ENCODE measurements at regions not wholly inside any gene's neighbourhood (a gene's known extent, or its start where the extent isn't known, plus 50 kb on each side); places are given as distances from the start of the nearest gene placed in this dataset.

GRCh38 chr14:97791906-97792305, 994.7 kb downstream of the VRK1 start:
- no peaks in the 10 kb centered on the region for H3K9me3 ChIP-seq (ENCODE audit: severe bottlenecking)
- H3K27ac ChIP-seq (ENCODE audit: poor library complexity, severe bottlenecking) = no peak overlapping the region
- no peaks in the 10 kb centered on the region for H3K36me3 ChIP-seq (ENCODE audit: low read depth)
- ATAC-seq (ENCODE audit: low read depth) (no peak), DNase-seq (ENCODE audit: low spot score) (no peak)
- no peaks in the 10 kb centered on the region for H3K4me1 ChIP-seq (ENCODE audit: insufficient read depth, poor library complexity, severe bottlenecking)
- H3K27me3 ChIP-seq (ENCODE audit: insufficient read depth, poor library complexity, severe bottlenecking) = no peaks in the 10 kb centered on the region
- no peak for TF ChIP-seq CTCF (IDR thresholded peaks at IDR 0.05; ENCODE audit: poor library complexity, severe bottlenecking)
- H3K4me3 ChIP-seq (ENCODE audit: severe bottlenecking) = no peak overlapping the region

- Histone ChIP-seq H3K27me3 (ENCODE audit: insufficient read depth, poor library complexity, severe bottlenecking) (no peaks in the 10 kb centered on the region), H3K27ac (ENCODE audit: poor library complexity, severe bottlenecking) (no peak overlapping the region), H3K9me3 (ENCODE audit: severe bottlenecking) (no peaks in the 10 kb centered on the region), H3K4me3 (ENCODE audit: severe bottlenecking) (no peak overlapping the region), H3K36me3 (ENCODE audit: low read depth) (no peaks in the 10 kb centered on the region), H3K4me1 (ENCODE audit: insufficient read depth, poor library complexity, severe bottlenecking) (no peaks in the 10 kb centered on the region)
- no peak for TF ChIP-seq CTCF (IDR thresholded peaks at IDR 0.05; ENCODE audit: poor library complexity, severe bottlenecking)
- ATAC-seq (ENCODE audit: low read depth) = no peak
- DNase-seq (ENCODE audit: low spot score) = no peak
Measured at GRCh38 chr14:97796511-97796910, 999.3 kb downstream of the VRK1 start.

GRCh38 chr14:97798176-97798575, 1001.0 kb downstream of the VRK1 start:
- no peak overlapping the region for H3K4me3 ChIP-seq (ENCODE audit: severe bottlenecking)
- no peaks in the 10 kb centered on the region for H3K36me3 ChIP-seq (ENCODE audit: low read depth)
- no peak for DNase-seq (ENCODE audit: low spot score)
- no peak for TF ChIP-seq CTCF (IDR thresholded peaks at IDR 0.05; ENCODE audit: poor library complexity, severe bottlenecking)
- H3K27me3 ChIP-seq (ENCODE audit: insufficient read depth, poor library complexity, severe bottlenecking) = no peaks in the 10 kb centered on the region
- no peaks in the 10 kb centered on the region for H3K9me3 ChIP-seq (ENCODE audit: severe bottlenecking)
- no peak for ATAC-seq (ENCODE audit: low read depth)
- H3K4me1 ChIP-seq (ENCODE audit: insufficient read depth, poor library complexity, severe bottlenecking) = peaks cover 9% of the 10 kb centered on the region
- no peak overlapping the region for H3K27ac ChIP-seq (ENCODE audit: poor library complexity, severe bottlenecking)

GRCh38 chr14:97802430-97803373, 1005.5 kb downstream of the VRK1 start:
- TF ChIP-seq CTCF (IDR thresholded peaks at IDR 0.05; ENCODE audit: poor library complexity, severe bottlenecking) = no peak
- Histone ChIP-seq H3K27ac (ENCODE audit: poor library complexity, severe bottlenecking) (no peak overlapping the region), H3K4me1 (ENCODE audit: insufficient read depth, poor library complexity, severe bottlenecking) (peaks cover 9% of the 10 kb centered on the region), H3K4me3 (ENCODE audit: severe bottlenecking) (no peak overlapping the region), H3K9me3 (ENCODE audit: severe bottlenecking) (no peaks in the 10 kb centered on the region), H3K27me3 (ENCODE audit: insufficient read depth, poor library complexity, severe bottlenecking) (no peaks in the 10 kb centered on the region), H3K36me3 (ENCODE audit: low read depth) (no peaks in the 10 kb centered on the region)
- ATAC-seq (ENCODE audit: low read depth) (peak; percentile 89), DNase-seq (ENCODE audit: low spot score) (no peak)

- ATAC-seq (ENCODE audit: low read depth) = no peak
- Histone ChIP-seq H3K27ac (ENCODE audit: poor library complexity, severe bottlenecking) (no peak overlapping the region), H3K4me1 (ENCODE audit: insufficient read depth, poor library complexity, severe bottlenecking) (peaks cover 9% of the 10 kb centered on the region), H3K27me3 (ENCODE audit: insufficient read depth, poor library complexity, severe bottlenecking) (no peaks in the 10 kb centered on the region), H3K4me3 (ENCODE audit: severe bottlenecking) (no peak overlapping the region), H3K36me3 (ENCODE audit: low read depth) (no peaks in the 10 kb centered on the region), H3K9me3 (ENCODE audit: severe bottlenecking) (no peaks in the 10 kb centered on the region)
- DNase-seq (ENCODE audit: low spot score) = no peak
- TF ChIP-seq CTCF (IDR thresholded peaks at IDR 0.05; ENCODE audit: poor library complexity, severe bottlenecking) = no peak
Measured at GRCh38 chr14:97804056-97804455, 1006.9 kb downstream of the VRK1 start.

Measured in RWPE2 (cell line).